ENCODE measurements at regions not wholly inside any gene's neighbourhood (a gene's known extent, or its start where the extent isn't known, plus 50 kb on each side); places are given as distances from the start of the nearest gene placed in this dataset.

- no peak for TF ChIP-seq EZH2 (IDR thresholded peaks at IDR 0.05; ENCODE audit: low read depth)
- no peak for TF ChIP-seq CTCF (conservative IDR thresholded peaks at IDR 0.05)
Measured at GRCh38 chr11:23729088-23729487, 767.8 kb upstream of the LUZP2 start.

Data from PC-9 (cell line).